SU-DHL-6 (cell line): ENCODE measurements at regions not wholly inside any gene's neighbourhood (a gene's known extent, or its start where the extent isn't known, plus 50 kb on each side); places are given as distances from the start of the nearest gene placed in this dataset.

Source experiments
- CTCF ChIP-seq: fragments of 200-600 bp; sonication (generic); IDR thresholded peaks from one replicate; pipeline ENCODE4 v1.5.1; 2017; ENCODE audit warnings: antibody characterized with exemption, mild to moderate bottlenecking, low read length, moderate library complexity; ENCODE audit not compliant: insufficient read depth, poor library complexity, severe bottlenecking
- EZH2phosphoT487 ChIP-seq: fragments of 200-600 bp; sonication (generic), shearing (Covaris generic); conservative IDR thresholded peaks from 2 replicates; pipeline ENCODE4 v1.6.1; 2018; ENCODE audit warnings: mild to moderate bottlenecking, antibody characterized with exemption, low read length, moderate library complexity, mixed read lengths

DNA sequence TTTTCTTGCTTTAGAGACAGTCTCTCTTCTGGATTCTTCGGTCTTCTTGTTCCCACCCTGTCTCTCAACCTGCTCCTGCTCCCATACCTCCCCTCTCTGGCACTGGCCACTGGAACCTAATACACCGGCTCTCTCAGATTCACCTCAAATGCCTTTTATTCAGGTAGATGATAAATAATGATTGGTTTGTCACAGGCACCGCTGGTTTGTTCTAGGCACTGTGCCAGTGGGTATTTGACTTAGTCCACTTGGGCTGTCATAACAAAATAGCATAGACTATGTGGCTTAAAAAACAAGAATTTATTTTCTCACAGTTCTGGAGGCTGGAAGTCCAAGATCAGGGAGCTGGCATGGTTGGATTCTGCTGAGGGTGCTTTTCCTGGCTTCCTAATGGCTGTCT lies 278.2 kb upstream of the STT3B start:
- TF ChIP-seq CTCF = no peak
- TF ChIP-seq EZH2phosphoT487 = no peak
